Mesothelial cell of epicardium (in vitro differentiated cells): ENCODE measurements at regions not wholly inside any gene's neighbourhood (a gene's known extent, or its start where the extent isn't known, plus 50 kb on each side); places are given as distances from the start of the nearest gene placed in this dataset.

Experiments
- DNase-seq, 2 experiments: peaks; one replicate each; pipeline ENCODE4 v3.0.0; 2021; ENCODE audit warnings: low spot score in 2 of 2; ENCODE audit not compliant: unreplicated experiment in 2 of 2
- H3K27ac Mint-ChIP-seq: 2 replicates; pipeline ENCODE4 v1.8.0; 2021; ENCODE audit warnings: mixed read lengths
- H3K27me3 Mint-ChIP-seq: 2 replicates; pipeline ENCODE4 v1.8.0; 2021; ENCODE audit warnings: low read depth, mixed read lengths
- H3K36me3 Mint-ChIP-seq: 2 replicates; pipeline ENCODE4 v1.8.0; 2021; ENCODE audit warnings: mixed read lengths
- H3K4me1 Mint-ChIP-seq: 2 replicates; pipeline ENCODE4 v1.8.0; 2021; ENCODE audit warnings: mixed read lengths
- H3K4me3 Mint-ChIP-seq: 2 replicates; pipeline ENCODE4 v1.8.0; 2021; ENCODE audit warnings: mild to moderate bottlenecking, moderate library complexity, mixed read lengths
- H3K9me3 Mint-ChIP-seq: 2 replicates; pipeline ENCODE4 v1.8.0; 2021; ENCODE audit warnings: mixed read lengths
- CTCF ChIP-seq: fragments of 200-600 bp; sonication (generic); IDR thresholded peaks from one replicate; pipeline ENCODE4 v1.5.0; 2021; ENCODE audit warnings: antibody characterized with exemption; ENCODE audit not compliant: unreplicated experiment

GRCh38 chr1:232445361-232446106 lies 184.4 kb downstream of the SIPA1L2 start:
- no peak for DNase-seq
- Mint-ChIP-seq H3K27me3 (no peaks in the 10 kb centered on the region), H3K4me3 (no peak overlapping the region)

GRCh38 chr1:232443372-232443771 lies 186.6 kb downstream of the SIPA1L2 start:
- Mint-ChIP-seq H3K4me1 (peaks cover 7% of the 10 kb centered on the region), H3K4me3 (no peak overlapping the region), H3K27me3 (no peaks in the 10 kb centered on the region), H3K27ac (peak overlapping the region; percentile 53), H3K9me3 (no peaks in the 10 kb centered on the region), H3K36me3 (peaks cover 49% of the 10 kb centered on the region)
- DNase-seq, result no peak
- TF ChIP-seq CTCF, result no peak

More at GRCh38 chr1:232445361-232446106, 184.4 kb downstream of the SIPA1L2 start:
- Mint-ChIP-seq H3K36me3 (peaks cover 34% of the 10 kb centered on the region), H3K9me3 (no peaks in the 10 kb centered on the region), H3K27ac (no peak overlapping the region), H3K4me1 (peaks cover 7% of the 10 kb centered on the region)
- no peak for TF ChIP-seq CTCF

- peaks cover 12% of the 10 kb centered on the region for H3K4me1 Mint-ChIP-seq
- DNase-seq, result no peak
- TF ChIP-seq CTCF, result no peak
- no peak overlapping the region for H3K4me3 Mint-ChIP-seq
- H3K27ac Mint-ChIP-seq, result no peak overlapping the region
- H3K27me3 Mint-ChIP-seq, result no peaks in the 10 kb centered on the region
- H3K36me3 Mint-ChIP-seq, result peaks cover 52% of the 10 kb centered on the region
- H3K9me3 Mint-ChIP-seq, result no peaks in the 10 kb centered on the region
Measured at GRCh38 chr1:232441036-232441411, 188.9 kb downstream of the SIPA1L2 start.

GRCh38 chr1:232440325-232441035 lies 189.5 kb downstream of the SIPA1L2 start:
- peaks cover 52% of the 10 kb centered on the region for H3K36me3 Mint-ChIP-seq
- no peak overlapping the region for H3K27ac Mint-ChIP-seq
- TF ChIP-seq CTCF, result no peak
- no peaks in the 10 kb centered on the region for H3K9me3 Mint-ChIP-seq
- H3K4me3 Mint-ChIP-seq, result no peak overlapping the region
- no peak for DNase-seq
- peaks cover 18% of the 10 kb centered on the region for H3K4me1 Mint-ChIP-seq
- H3K27me3 Mint-ChIP-seq, result no peaks in the 10 kb centered on the region

GRCh38 chr1:232439011-232439410 lies 190.9 kb downstream of the SIPA1L2 start:
- TF ChIP-seq CTCF, result no peak
- Mint-ChIP-seq H3K36me3 (peaks cover 56% of the 10 kb centered on the region), H3K27me3 (no peaks in the 10 kb centered on the region), H3K27ac (no peak overlapping the region), H3K4me3 (no peak overlapping the region), H3K9me3 (no peaks in the 10 kb centered on the region), H3K4me1 (peaks cover 30% of the 10 kb centered on the region)
- DNase-seq, result no peak
